Upper lobe of right lung (tissue), 1 donor: ENCODE measurements at regions not wholly inside any gene's neighbourhood (a gene's known extent, or its start where the extent isn't known, plus 50 kb on each side); places are given as distances from the start of the nearest gene placed in this dataset.
"Not testable (repeated sequence)": the region's sequence is repeated elsewhere in the genome, so short reads cannot be mapped to it uniquely, and the experiment has no call there.

ENCODE experiments used
- ATAC-seq: fragments of 200-7000 bp; cut with Tn5 transposase; one replicate; pipeline ENCODE4 v1.9.1; 2020; ENCODE audit warnings: mild to moderate bottlenecking, moderate library complexity
- DNase-seq: peaks from one replicate; pipeline ENCODE4 v3.0.0-alpha.2; 2020
- H3K27ac ChIP-seq: fragments of 200-600 bp; one replicate; pipeline ENCODE4 v1.8.0; 2022
- H3K27me3 ChIP-seq: fragments of 200-600 bp; one replicate; pipeline ENCODE4 v1.8.0; 2022; ENCODE audit warnings: mild to moderate bottlenecking
- H3K36me3 ChIP-seq: fragments of 200-600 bp; one replicate; pipeline ENCODE4 v1.8.0; 2022
- H3K4me1 ChIP-seq: fragments of 200-600 bp; one replicate; pipeline ENCODE4 v1.8.0; 2022
- H3K4me3 ChIP-seq: fragments of 200-600 bp; one replicate; pipeline ENCODE4 v1.8.0; 2022; ENCODE audit warnings: mild to moderate bottlenecking
- H3K9me3 ChIP-seq: fragments of 200-600 bp; one replicate; pipeline ENCODE4 v1.8.0; 2022
- intact Hi-C: fragments of 100-400 bp; cut with DNase I; formaldehyde crosslinking; loops from one replicate; pipeline ENCODE4 v1.11.0; 2022
- TF ChIP-seq, protein P1 (sequence below): fragments of 200-600 bp; IDR thresholded peaks from one replicate; pipeline ENCODE4 v1.8.0; 2022; ENCODE audit warnings: antibody characterized with exemption
- donor health status: DM: no; HTN: yes; CAD: no; lungs with severe emphysema.

DNA sequence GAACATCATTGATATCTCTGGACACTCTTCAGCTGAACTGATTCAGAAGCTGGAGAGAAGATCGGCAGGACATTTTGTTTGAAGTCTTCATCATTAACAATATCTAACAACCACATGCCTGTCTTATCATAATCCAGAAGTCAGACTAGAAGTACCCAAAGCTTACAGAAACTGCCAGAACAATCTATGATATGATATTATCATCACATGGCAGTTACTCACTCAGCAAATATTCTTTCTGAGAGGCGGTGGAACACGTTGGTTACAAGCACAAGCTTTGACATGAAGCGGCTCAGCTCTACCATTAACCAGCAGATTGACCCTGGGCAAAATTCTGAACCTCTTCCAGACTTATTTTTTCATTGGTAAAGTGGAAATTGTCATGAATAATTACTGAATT lies 69.4 kb upstream of the KIT start:
- H3K27ac ChIP-seq = no peak overlapping the region
- H3K4me3 ChIP-seq = no peak overlapping the region
- intact Hi-C loops = no loop called here
- H3K27me3 ChIP-seq = no peaks in the 10 kb centered on the region
- ATAC-seq = no peak
- no peaks in the 10 kb centered on the region for H3K36me3 ChIP-seq
- DNase-seq = no peak
- no peaks in the 10 kb centered on the region for H3K9me3 ChIP-seq
- no peaks in the 10 kb centered on the region for H3K4me1 ChIP-seq
- TF ChIP-seq, protein P1, sequence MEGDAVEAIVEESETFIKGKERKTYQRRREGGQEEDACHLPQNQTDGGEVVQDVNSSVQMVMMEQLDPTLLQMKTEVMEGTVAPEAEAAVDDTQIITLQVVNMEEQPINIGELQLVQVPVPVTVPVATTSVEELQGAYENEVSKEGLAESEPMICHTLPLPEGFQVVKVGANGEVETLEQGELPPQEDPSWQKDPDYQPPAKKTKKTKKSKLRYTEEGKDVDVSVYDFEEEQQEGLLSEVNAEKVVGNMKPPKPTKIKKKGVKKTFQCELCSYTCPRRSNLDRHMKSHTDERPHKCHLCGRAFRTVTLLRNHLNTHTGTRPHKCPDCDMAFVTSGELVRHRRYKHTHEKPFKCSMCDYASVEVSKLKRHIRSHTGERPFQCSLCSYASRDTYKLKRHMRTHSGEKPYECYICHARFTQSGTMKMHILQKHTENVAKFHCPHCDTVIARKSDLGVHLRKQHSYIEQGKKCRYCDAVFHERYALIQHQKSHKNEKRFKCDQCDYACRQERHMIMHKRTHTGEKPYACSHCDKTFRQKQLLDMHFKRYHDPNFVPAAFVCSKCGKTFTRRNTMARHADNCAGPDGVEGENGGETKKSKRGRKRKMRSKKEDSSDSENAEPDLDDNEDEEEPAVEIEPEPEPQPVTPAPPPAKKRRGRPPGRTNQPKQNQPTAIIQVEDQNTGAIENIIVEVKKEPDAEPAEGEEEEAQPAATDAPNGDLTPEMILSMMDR = no peak

DNA sequence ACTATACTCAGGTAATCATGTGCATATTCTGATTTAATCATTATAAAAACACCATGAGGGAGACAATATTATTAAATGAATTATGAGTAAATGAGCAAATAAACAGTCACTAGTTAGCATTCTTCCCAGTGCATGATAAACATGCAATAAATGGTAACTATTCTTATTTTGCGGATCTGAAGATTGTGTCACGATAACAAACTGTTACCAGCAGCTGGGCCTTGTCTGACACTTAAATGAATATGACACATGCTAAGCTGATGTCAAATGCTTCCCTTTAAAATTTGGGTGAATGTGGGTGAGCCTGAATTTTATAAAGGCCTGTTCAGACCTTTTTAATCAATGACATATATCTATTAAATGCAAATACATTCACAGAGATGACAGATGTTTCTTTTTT lies 68.2 kb upstream of the KIT start:
- Histone ChIP-seq H3K36me3 (no peaks in the 10 kb centered on the region), H3K27ac (no peak overlapping the region), H3K4me1 (no peaks in the 10 kb centered on the region), H3K9me3 (no peaks in the 10 kb centered on the region), H3K4me3 (no peak overlapping the region), H3K27me3 (no peaks in the 10 kb centered on the region)
- intact Hi-C loops = no loop called here
- TF ChIP-seq, protein P1 = no peak
- no peak for DNase-seq
- ATAC-seq = no peak

DNA sequence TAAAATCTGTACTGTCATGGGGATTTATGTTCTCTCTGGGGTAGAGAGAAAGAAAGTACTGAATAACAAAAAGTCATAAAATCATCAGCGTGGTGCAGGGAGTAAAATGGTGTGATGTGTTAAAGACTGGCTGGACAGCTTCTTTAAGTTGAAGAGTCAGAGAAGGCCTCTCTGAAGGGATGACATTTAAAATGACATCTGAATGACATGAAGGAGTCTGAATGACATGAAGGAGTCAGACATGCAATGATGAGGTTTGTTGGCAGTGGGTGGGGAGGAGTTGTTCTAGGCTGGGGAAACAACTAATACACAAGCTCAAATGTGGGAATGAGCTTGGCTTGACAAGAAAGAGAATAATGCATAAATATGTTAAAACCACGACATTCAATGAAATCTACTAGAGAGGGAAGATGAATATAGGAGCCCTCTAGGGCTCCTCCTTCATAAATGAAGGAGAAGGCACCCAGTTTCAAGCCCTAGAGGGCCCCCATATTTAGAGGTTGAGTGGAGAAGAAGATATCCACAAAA lies 63.9 kb upstream of the KIT start:
- Histone ChIP-seq H3K27ac (no peak overlapping the region), H3K9me3 (no peaks in the 10 kb centered on the region), H3K27me3 (no peaks in the 10 kb centered on the region), H3K4me3 (no peak overlapping the region), H3K36me3 (no peaks in the 10 kb centered on the region), H3K4me1 (no peaks in the 10 kb centered on the region)
- DNase-seq = no peak
- TF ChIP-seq, protein P1 = no peak
- intact Hi-C loops = no loop called here
- ATAC-seq = no peak

DNA sequence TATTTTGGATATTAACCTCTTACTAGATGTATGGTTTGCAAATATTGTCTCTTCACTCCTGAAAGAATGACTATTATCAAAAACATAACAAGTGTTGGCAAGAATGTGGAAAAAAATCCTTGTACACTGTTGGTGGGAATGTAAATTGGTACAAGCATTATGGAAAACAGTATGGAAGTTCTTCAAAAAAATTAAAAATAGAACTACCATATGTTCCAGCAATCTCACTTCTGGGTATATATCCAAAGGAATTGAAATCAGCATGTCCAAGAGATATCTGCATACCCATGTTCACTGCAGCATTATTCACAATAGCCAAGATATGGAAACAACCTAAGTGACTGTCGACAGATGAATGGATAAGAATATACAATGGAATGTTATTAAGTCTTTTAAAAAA lies 61.6 kb upstream of the KIT start:
- H3K9me3 ChIP-seq = no peaks in the 10 kb centered on the region
- H3K27ac ChIP-seq = no peak overlapping the region
- no peaks in the 10 kb centered on the region for H3K27me3 ChIP-seq
- no peak for ATAC-seq
- H3K36me3 ChIP-seq = no peaks in the 10 kb centered on the region
- no peak for DNase-seq
- no peaks in the 10 kb centered on the region for H3K4me1 ChIP-seq
- intact Hi-C loops = no loop called here
- TF ChIP-seq, protein P1 = no peak
- no peak overlapping the region for H3K4me3 ChIP-seq

DNA sequence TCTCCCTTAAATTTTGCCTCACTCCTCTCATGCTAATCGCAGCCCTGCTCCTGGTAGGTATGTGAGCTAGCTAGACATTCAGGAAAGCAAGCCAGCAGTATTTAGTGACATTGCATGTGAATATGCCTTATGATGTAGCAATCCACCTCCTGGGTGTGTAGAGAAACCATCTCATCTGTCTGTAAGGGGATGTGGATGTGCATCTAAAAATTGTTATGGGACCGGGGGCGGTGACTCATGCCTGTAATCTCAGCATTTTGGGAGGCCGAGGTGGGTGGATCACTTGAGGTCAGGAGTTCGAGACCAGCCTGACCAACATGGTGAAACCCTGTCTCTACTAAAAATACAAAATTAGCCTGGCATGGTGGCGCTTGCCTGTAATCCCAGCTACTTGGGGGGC lies 60.1 kb upstream of the KIT start:
- ATAC-seq, DNase-seq, H3K4me3 ChIP-seq, H3K4me1 ChIP-seq, intact Hi-C loops, H3K36me3 ChIP-seq, H3K27me3 ChIP-seq, H3K9me3 ChIP-seq, H3K27ac ChIP-seq: not testable (repeated sequence)

DNA sequence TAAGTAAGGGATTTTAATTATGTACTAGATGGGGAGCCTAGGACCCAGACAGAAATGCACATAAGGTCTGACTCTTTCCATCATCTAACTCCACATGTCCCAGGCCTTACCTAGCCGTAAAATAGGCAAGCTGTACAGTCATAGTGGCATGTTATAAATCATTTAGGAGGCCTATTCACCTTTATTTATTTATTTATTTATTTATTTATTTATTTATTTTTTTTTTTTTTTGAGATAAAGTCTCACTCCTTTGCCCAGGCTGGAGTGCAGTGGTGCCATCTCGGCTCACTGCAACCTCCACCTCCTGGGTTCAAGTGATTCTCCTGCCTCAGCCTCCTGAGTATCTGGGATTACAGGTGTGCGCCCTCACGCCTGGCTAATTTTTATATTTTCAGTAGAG lies 55.6 kb upstream of the KIT start:
- DNase-seq, H3K27me3 ChIP-seq, intact Hi-C loops, H3K4me3 ChIP-seq, H3K36me3 ChIP-seq, H3K9me3 ChIP-seq, H3K27ac ChIP-seq, ATAC-seq, H3K4me1 ChIP-seq: not testable (repeated sequence)

DNA sequence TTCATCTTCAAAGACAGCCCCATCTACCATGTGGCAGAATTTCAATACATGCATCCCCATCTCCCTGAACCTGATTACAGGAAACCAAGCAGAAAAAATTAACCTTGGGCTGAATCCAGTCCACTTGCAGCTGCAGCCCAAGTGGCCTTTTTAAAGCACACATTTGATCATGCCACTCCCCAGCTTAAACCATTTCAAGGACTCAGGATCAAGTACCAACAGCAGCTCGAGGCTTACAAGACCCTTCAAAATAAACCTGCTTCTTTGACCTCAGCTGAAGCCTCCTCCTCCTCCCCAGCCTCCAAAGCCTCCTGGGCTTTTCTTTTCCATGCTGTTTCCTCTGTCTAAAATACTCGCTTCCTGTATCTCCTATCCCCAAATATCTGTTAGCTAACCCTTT lies 50.7 kb upstream of the KIT start:
- DNase-seq (no peak), ATAC-seq (no peak)
- intact Hi-C loops = no loop called here
- Histone ChIP-seq H3K4me1 (no peaks in the 10 kb centered on the region), H3K9me3 (no peaks in the 10 kb centered on the region), H3K36me3 (no peaks in the 10 kb centered on the region), H3K4me3 (no peak overlapping the region), H3K27me3 (no peaks in the 10 kb centered on the region), H3K27ac (no peak overlapping the region)
- TF ChIP-seq, protein P1 = no peak
